ENCODE measurements at regions not wholly inside any gene's neighbourhood (a gene's known extent, or its start where the extent isn't known, plus 50 kb on each side); places are given as distances from the start of the nearest gene placed in this dataset.

DNA sequence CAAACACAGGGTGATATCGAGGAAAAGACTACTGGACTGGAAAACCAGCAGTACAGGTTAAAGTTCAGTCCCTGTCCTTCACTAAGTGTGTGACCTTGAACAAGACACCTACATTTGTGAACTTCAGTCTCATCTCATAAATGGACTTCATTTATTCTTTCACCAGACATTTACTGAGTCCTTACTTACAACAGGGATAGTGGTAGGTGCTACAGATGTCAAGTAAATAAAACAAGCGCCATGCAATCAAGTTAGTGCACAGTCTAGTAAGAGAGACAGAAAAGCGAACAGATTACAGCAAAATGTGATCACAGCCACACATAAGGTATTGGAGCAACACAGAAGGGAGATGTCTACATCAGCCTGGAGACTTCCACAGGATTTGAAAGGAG is 413.2 kb downstream of the ACTL7B start:
- no peak for TF ChIP-seq YY1 (IDR thresholded peaks at IDR 0.05; ENCODE audit: insufficient read depth, insufficient read length)
- TF ChIP-seq ZNF274 (IDR thresholded peaks at IDR 0.05; ENCODE audit: low read depth, low read length): no peak
- no peak for TF ChIP-seq SUZ12 (IDR thresholded peaks at IDR 0.05; ENCODE audit: extremely low read depth, insufficient read depth, insufficient read length)

Data from NT2/D1 (cell line).